OCI-LY7 (cell line): ENCODE measurements at regions not wholly inside any gene's neighbourhood (a gene's known extent, or its start where the extent isn't known, plus 50 kb on each side); places are given as distances from the start of the nearest gene placed in this dataset.

ENCODE experiments used
- BruUV-seq: library from RNA; stranded (reverse); fragments of 400-500 nt; replicated peaks from 2 replicates; lab custom pipeline; 2021; lab: Mats Ljungman, UMichigan
- CTCF ChIA-PET: fragments of 300-600 bp; sonication (Branson Sonifier 250); formaldehyde crosslinking; loops from one replicate; lab custom pipeline; 2022; ENCODE audit warnings: antibody characterized with exemption; ENCODE audit not compliant: unreplicated experiment; lab: Charles Lee
- POLR2A ChIA-PET: fragments of 300-600 bp; sonication (Branson Sonifier 250); formaldehyde crosslinking; loops from one replicate; lab custom pipeline; 2022; ENCODE audit warnings: antibody characterized with exemption; lab: Charles Lee
- DNase-seq: peaks from one replicate; pipeline ENCODE4 v3.0.0-alpha.2; 2015; ENCODE audit warnings: low spot score
- H2AFZ ChIP-seq: fragments of 200-600 bp; sonication (generic), shearing (Covaris generic); 2 replicates; pipeline ENCODE4 v1.6.1; 2014; ENCODE audit warnings: mild to moderate bottlenecking, antibody characterized with exemption, low read length, moderate library complexity
- H3K27ac ChIP-seq: fragments of 200-600 bp; sonication (generic); 2 replicates; pipeline ENCODE4 v1.5.1; 2014; ENCODE audit warnings: mixed run types, low read depth, mild to moderate bottlenecking, moderate library complexity, low read length, inconsistent platforms; ENCODE audit not compliant: poor library complexity, severe bottlenecking
- H3K36me3 ChIP-seq: fragments of 200-600 bp; sonication (generic); 2 replicates; pipeline ENCODE4 v1.6.1; 2014; ENCODE audit warnings: mild to moderate bottlenecking, antibody characterized with exemption, low read length, moderate library complexity, mixed read lengths; ENCODE audit not compliant: insufficient read depth
- H3K4me1 ChIP-seq: fragments of 200-600 bp; sonication (generic); 2 replicates; pipeline ENCODE4 v1.5.1; 2014; ENCODE audit warnings: mild to moderate bottlenecking, low read length; ENCODE audit not compliant: insufficient read depth, poor library complexity, severe bottlenecking
- H3K4me2 ChIP-seq: fragments of 200-600 bp; sonication (generic); 2 replicates; pipeline ENCODE4 v1.6.1; 2014; ENCODE audit warnings: mild to moderate bottlenecking, low read length
- H3K4me3 ChIP-seq: fragments of 200-600 bp; sonication (generic); 2 replicates; pipeline ENCODE4 v1.5.1; 2014; ENCODE audit warnings: mild to moderate bottlenecking, low read depth, low read length; ENCODE audit not compliant: poor library complexity, severe bottlenecking
- H3K79me2 ChIP-seq: fragments of 200-600 bp; sonication (generic); 2 replicates; pipeline ENCODE4 v1.6.1; 2016; ENCODE audit warnings: low read depth, mild to moderate bottlenecking, low read length, moderate library complexity, mixed read lengths; ENCODE audit not compliant: insufficient read depth
- H3K9me2 ChIP-seq: fragments of 200-600 bp; sonication (generic); 2 replicates; pipeline ENCODE4 v1.6.1; 2016; ENCODE audit warnings: mild to moderate bottlenecking, low read length, mixed read lengths; ENCODE audit not compliant: insufficient read depth
- H3K9me3 ChIP-seq: fragments of 200-600 bp; sonication (generic); 2 replicates; pipeline ENCODE4 v1.6.1; 2014; ENCODE audit warnings: mild to moderate bottlenecking, mixed run types, low read length, mixed read lengths
- H4K20me1 ChIP-seq: fragments of 200-600 bp; sonication (generic); 2 replicates; pipeline ENCODE4 v1.6.1; 2014; ENCODE audit warnings: mild to moderate bottlenecking, antibody characterized with exemption, low read length, moderate library complexity, mixed read lengths; ENCODE audit not compliant: insufficient read depth
- EZH2phosphoT487 ChIP-seq: fragments of 200-600 bp; sonication (generic); IDR thresholded peaks from 2 replicates; pipeline ENCODE4 v1.6.1; 2018; ENCODE audit warnings: low read depth, borderline replicate concordance, mild to moderate bottlenecking, mixed run types, antibody characterized with exemption, low read length, moderate library complexity, mixed read lengths
- intact Hi-C: fragments of 100-400 bp; cut with micrococcal nuclease; formaldehyde crosslinking; loops from one replicate; pipeline ENCODE4 v1.10.0; 2022; ENCODE audit not compliant: unreplicated experiment
- TF ChIP-seq, protein P1 (sequence below): fragments of 200-600 bp; sonication (generic); conservative IDR thresholded peaks from 2 replicates; pipeline ENCODE4 v1.5.1; 2014; ENCODE audit warnings: mild to moderate bottlenecking, antibody characterized with exemption, low read length, moderate library complexity, mixed read lengths

- ChIA-PET CTCF (no interaction called here), POLR2A (interaction anchor here (0.6 kb wide), 1 partner anchor 83 kb away, joined by 3 read pairs; no protein-coding TSS in a partner anchor)
- no peaks in the 10 kb centered on the region for H3K79me2 ChIP-seq
- intact Hi-C loops = loop anchor here (10.0 kb wide), 1 partner anchor 290 kb away; no protein-coding TSS in a partner anchor
- BruUV-seq = no TSS peak
- no peaks in the 10 kb centered on the region for H4K20me1 ChIP-seq
- no peak overlapping the region for H3K27ac ChIP-seq
- peaks cover 17% of the 10 kb centered on the region for H3K4me1 ChIP-seq
- H3K9me3 ChIP-seq = no peaks in the 10 kb centered on the region; the same call in 1 of the 2 replicates
- no peaks in the 10 kb centered on the region for H3K9me2 ChIP-seq
- H3K4me2 ChIP-seq = peak overlapping the region; percentile 29
- no peaks in the 10 kb centered on the region for H3K36me3 ChIP-seq
- TF ChIP-seq EZH2phosphoT487 = no peak
- TF ChIP-seq, protein P1, sequence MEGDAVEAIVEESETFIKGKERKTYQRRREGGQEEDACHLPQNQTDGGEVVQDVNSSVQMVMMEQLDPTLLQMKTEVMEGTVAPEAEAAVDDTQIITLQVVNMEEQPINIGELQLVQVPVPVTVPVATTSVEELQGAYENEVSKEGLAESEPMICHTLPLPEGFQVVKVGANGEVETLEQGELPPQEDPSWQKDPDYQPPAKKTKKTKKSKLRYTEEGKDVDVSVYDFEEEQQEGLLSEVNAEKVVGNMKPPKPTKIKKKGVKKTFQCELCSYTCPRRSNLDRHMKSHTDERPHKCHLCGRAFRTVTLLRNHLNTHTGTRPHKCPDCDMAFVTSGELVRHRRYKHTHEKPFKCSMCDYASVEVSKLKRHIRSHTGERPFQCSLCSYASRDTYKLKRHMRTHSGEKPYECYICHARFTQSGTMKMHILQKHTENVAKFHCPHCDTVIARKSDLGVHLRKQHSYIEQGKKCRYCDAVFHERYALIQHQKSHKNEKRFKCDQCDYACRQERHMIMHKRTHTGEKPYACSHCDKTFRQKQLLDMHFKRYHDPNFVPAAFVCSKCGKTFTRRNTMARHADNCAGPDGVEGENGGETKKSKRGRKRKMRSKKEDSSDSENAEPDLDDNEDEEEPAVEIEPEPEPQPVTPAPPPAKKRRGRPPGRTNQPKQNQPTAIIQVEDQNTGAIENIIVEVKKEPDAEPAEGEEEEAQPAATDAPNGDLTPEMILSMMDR = no peak
- no peak overlapping the region for H3K4me3 ChIP-seq
- DNase-seq = no peak
- H2AFZ ChIP-seq = no peak overlapping the region
These were observed 182.6 kb downstream of the MRPL39 start for GRCh38 chr21:25424634-25425033.

DNA sequence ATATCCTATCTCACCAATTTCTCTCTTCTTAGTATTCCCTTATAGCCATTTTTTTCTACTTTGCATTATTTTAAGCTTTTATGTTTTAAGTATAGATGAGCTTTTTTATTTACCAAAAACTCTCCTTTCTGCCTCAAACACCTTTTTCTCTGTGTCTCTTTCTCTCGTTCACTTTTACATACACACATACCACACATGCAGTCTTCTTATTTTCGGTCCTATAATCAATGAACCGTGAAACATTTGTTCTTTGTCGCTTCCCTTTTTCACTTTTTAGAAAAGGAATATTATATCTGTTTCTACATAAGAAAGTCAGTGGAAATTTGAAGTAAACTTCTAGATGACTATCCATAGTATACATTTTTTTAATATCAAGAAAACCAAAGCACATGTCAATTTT, 183.2 kb downstream of the MRPL39 start:
- intact Hi-C loops = loop anchor here (10.0 kb wide), 1 partner anchor 291 kb away; no protein-coding TSS in a partner anchor
- H3K4me2 ChIP-seq = peak overlapping the region; percentile 6; the same call in 1 of the 2 replicates
- ChIA-PET POLR2A (interaction anchor here (0.6 kb wide), 2 partner anchors 14 to 449 kb away, joined by 3 read pairs; no protein-coding TSS in a partner anchor), CTCF (no interaction called here)
- peaks cover 17% of the 10 kb centered on the region for H3K4me1 ChIP-seq
- H3K4me3 ChIP-seq = no peak overlapping the region
- TF ChIP-seq, protein P1 = no peak
- TF ChIP-seq EZH2phosphoT487 = no peak
- H3K27ac ChIP-seq = no peak overlapping the region
- no peaks in the 10 kb centered on the region for H4K20me1 ChIP-seq
- BruUV-seq = no TSS peak
- peak; percentile 1 for DNase-seq
- no peaks in the 10 kb centered on the region for H3K36me3 ChIP-seq
- no peaks in the 10 kb centered on the region for H3K79me2 ChIP-seq
- H3K9me3 ChIP-seq = no peaks in the 10 kb centered on the region
- H3K9me2 ChIP-seq = no peaks in the 10 kb centered on the region
- no peak overlapping the region for H2AFZ ChIP-seq
